HCT116 (cell line): ENCODE measurements at regions not wholly inside any gene's neighbourhood (a gene's known extent, or its start where the extent isn't known, plus 50 kb on each side); places are given as distances from the start of the nearest gene placed in this dataset.

Experiments
- ATAC-seq: fragments of 200-7000 bp; cut with Tn5 transposase; 2 replicates; pipeline ENCODE4 v1.9.1; 2020; ENCODE audit warnings: mild to moderate bottlenecking, moderate library complexity
- BruUV-seq: library from RNA; stranded (reverse); fragments of 400-500 nt; replicated peaks from 2 replicates; lab custom pipeline; 2021; lab: Mats Ljungman, UMichigan
- CTCF ChIA-PET: fragments of 300-600 bp; sonication (Branson Sonifier 250); formaldehyde crosslinking; loops from one replicate; lab custom pipeline; 2021; ENCODE audit warnings: antibody characterized with exemption; lab: Charles Lee
- POLR2A ChIA-PET: fragments of 300-600, 350-600 bp; sonication (Branson Sonifier 250); formaldehyde crosslinking; loops from one replicate; lab custom pipeline; 2021; ENCODE audit warnings: antibody characterized with exemption; lab: Charles Lee
- RAD21 ChIA-PET, 2 experiments: fragments of 300-600 bp; sonication (Branson Sonifier 250); formaldehyde crosslinking; loops; one replicate each; lab custom pipeline; 2023; ENCODE audit warnings: low total read pairs in 2 of 2; ENCODE audit not compliant: uncharacterized antibody in 2 of 2, unreplicated experiment in 2 of 2, low non-redundant PET in 1 of 2; lab: Charles Lee
- DNase-seq: peaks from one replicate; pipeline ENCODE4 v3.0.0-alpha.2; 2010; ENCODE audit warnings: low read depth, low spot score
- H2AFZ ChIP-seq: fragments of 200-600 bp; shearing (Covaris generic), sonication (generic); 2 replicates; pipeline ENCODE4 v1.6.1; 2017; ENCODE audit warnings: low read depth, mixed run types, mixed read lengths, antibody characterized with exemption, low read length; ENCODE audit not compliant: poor library complexity, severe bottlenecking
- H3K27ac ChIP-seq: 2 replicates; pipeline ENCODE4 v1.5.1; 2012; ENCODE audit warnings: low read depth, low read length
- H3K27me3 ChIP-seq: fragments of 200-600 bp; sonication (generic); 2 replicates; pipeline ENCODE4 v1.6.1; 2016; ENCODE audit warnings: mixed run types, low read length, mixed read lengths; ENCODE audit not compliant: insufficient read depth
- H3K36me3 ChIP-seq, 2 experiments: fragments of 200-500 bp in 1 of 2; fragments of 200-600 bp in 1 of 2; sonication (Bioruptor generic) in 1 of 2; sonication (generic) in 1 of 2; 2 replicates each; pipeline versions ENCODE4 v1.5.1 to v1.6.1; 2014 to 2016; ENCODE audit warnings: low read length in 2 of 2, inconsistent platforms in 1 of 2, mixed read lengths in 1 of 2, mixed run types in 1 of 2; ENCODE audit not compliant: insufficient read depth in 2 of 2, control insufficient read depth in 1 of 2
- H3K4me1 ChIP-seq, 2 experiments: fragments of 200-600 bp in 1 of 2; sonication (generic) in 1 of 2; 2 replicates each; pipeline versions ENCODE4 v1.5.1 to v1.6.1; 2012 to 2017; ENCODE audit warnings: low read length in 2 of 2, inconsistent platforms in 1 of 2, mild to moderate bottlenecking in 1 of 2, mixed read lengths in 1 of 2, mixed run types in 1 of 2, moderate library complexity in 1 of 2; ENCODE audit not compliant: insufficient read depth in 2 of 2, control insufficient read depth in 1 of 2
- H3K4me2 ChIP-seq: fragments of 200-600 bp; sonication (generic); 2 replicates; pipeline ENCODE4 v1.6.1; 2017; ENCODE audit warnings: mixed run types, low read length, mixed read lengths
- H3K4me3 ChIP-seq, 2 experiments: fragments of 200-600 bp in 1 of 2; sonication (generic) in 1 of 2; replicated peaks in 1 of 2; 2 replicates each; pipeline ENCODE4 v1.5.1; 2011 to 2016; ENCODE audit warnings: low read length in 2 of 2, control low read depth in 1 of 2, low read depth in 1 of 2, mild to moderate bottlenecking in 1 of 2, mixed read lengths in 1 of 2, mixed run types in 1 of 2
- H3K79me2 ChIP-seq: fragments of 200-600 bp; sonication (generic); 2 replicates; pipeline ENCODE4 v1.6.1; 2017; ENCODE audit warnings: mild to moderate bottlenecking, mixed run types, low read length, moderate library complexity, mixed read lengths; ENCODE audit not compliant: insufficient read depth
- H3K9ac ChIP-seq: fragments of 200-600 bp; sonication (generic); 2 replicates; pipeline ENCODE4 v1.6.1; 2016; ENCODE audit warnings: low read length, mixed read lengths
- H3K9me2 ChIP-seq: fragments of 200-600 bp; sonication (generic), shearing (Covaris generic); 2 replicates; pipeline ENCODE4 v1.6.1; 2017; ENCODE audit warnings: mixed run types, mild to moderate bottlenecking, moderate library complexity; ENCODE audit not compliant: insufficient read depth
- H3K9me3 ChIP-seq, 2 experiments: fragments of 200-500 bp in 1 of 2; fragments of 200-600 bp in 1 of 2; sonication (Bioruptor generic) in 1 of 2; sonication (generic) in 1 of 2; 2 replicates each; pipeline ENCODE4 v1.6.1; 2014 to 2017; ENCODE audit warnings: low read length in 2 of 2, mixed read lengths in 2 of 2, inconsistent platforms in 1 of 2, low read depth in 1 of 2, mild to moderate bottlenecking in 1 of 2, mixed run types in 1 of 2, moderate library complexity in 1 of 2; ENCODE audit not compliant: control insufficient read depth in 1 of 2, insufficient read depth in 1 of 2
- H4K20me1 ChIP-seq: fragments of 200-600 bp; sonication (generic), shearing (Covaris generic); 2 replicates; pipeline ENCODE4 v1.6.1; 2017; ENCODE audit warnings: mixed run types, mild to moderate bottlenecking, moderate library complexity; ENCODE audit not compliant: insufficient read depth
- CBX3 ChIP-seq: IDR thresholded peaks from 2 replicates; pipeline ENCODE4 v1.6.1; 2012; ENCODE audit warnings: low read depth
- EGR1 ChIP-seq: IDR thresholded peaks from 2 replicates; pipeline ENCODE4 v1.6.1; 2012; ENCODE audit warnings: low read depth
- JUND ChIP-seq: IDR thresholded peaks from 2 replicates; pipeline ENCODE4 v1.6.1; 2012
- POLR2AphosphoS5 ChIP-seq: IDR thresholded peaks from 2 replicates; pipeline ENCODE4 v1.6.1; 2011; ENCODE audit warnings: mild to moderate bottlenecking, low read depth, low read length, moderate library complexity
- SP1 ChIP-seq: IDR thresholded peaks from 2 replicates; pipeline ENCODE4 v1.6.1; 2012; ENCODE audit warnings: low read depth
- ZFX ChIP-seq: fragments of 450-650 bp; IDR thresholded peaks from 2 replicates; pipeline ENCODE4 v1.6.1; 2017
- ZNF274 ChIP-seq: fragments of 200-500 bp; sonication (Bioruptor generic); IDR thresholded peaks from 2 replicates; pipeline ENCODE4 v1.6.1; 2014; ENCODE audit warnings: mild to moderate bottlenecking, low read depth, low read length, inconsistent platforms
- intact Hi-C: fragments of 100-400 bp; cut with micrococcal nuclease; formaldehyde crosslinking; loops from 2 replicates; pipeline ENCODE4 v1.10.0; 2022
- TF ChIP-seq, protein P1 (sequence below): IDR thresholded peaks from 2 replicates; pipeline ENCODE4 v1.6.1; 2011; ENCODE audit warnings: mild to moderate bottlenecking, low read length, moderate library complexity; ENCODE audit not compliant: insufficient replicate concordance; ENCODE audit errors: extremely low read depth
- TF ChIP-seq, protein P2 (sequence below): IDR thresholded peaks from 2 replicates; pipeline ENCODE4 v1.6.1; 2012

DNA sequence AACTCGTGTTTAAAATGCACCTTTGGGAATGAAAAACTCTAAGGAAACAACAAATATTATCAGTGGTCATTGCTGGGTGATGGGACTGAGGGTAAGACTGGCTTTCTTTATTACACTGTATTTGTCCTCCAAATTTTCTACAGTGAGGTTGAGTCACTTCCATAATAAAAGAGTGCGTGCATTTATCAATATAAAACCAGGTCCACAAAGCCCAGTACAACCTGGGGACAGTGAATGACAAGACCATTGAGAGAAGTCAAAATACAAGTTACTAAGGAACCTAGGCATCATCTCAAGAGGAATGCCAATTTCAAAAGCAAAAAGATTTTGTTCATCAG, 76.4 kb downstream of the MAGED4 start:
- Histone ChIP-seq H3K9me2 (no peaks in the 10 kb centered on the region), H3K4me1 (peaks cover 3 to 13% of the 10 kb centered on the region in 2 experiments; a peak in 2 of 4 replicates), H3K9me3 (no peaks in the 10 kb centered on the region), H3K9ac (no peak overlapping the region), H2AFZ (peak overlapping the region; percentile 54), H3K4me3 (peak overlapping the region; percentile 39 to 48; a peak in 1 of 4 replicates), H3K4me2 (peak overlapping the region; percentile 71), H3K27ac (peak overlapping the region; percentile 61; the same call in 1 of the 2 replicates), H3K79me2 (no peaks in the 10 kb centered on the region), H4K20me1 (no peaks in the 10 kb centered on the region), H3K36me3 (no peaks in the 10 kb centered on the region), H3K27me3 (no peaks in the 10 kb centered on the region)
- DNase-seq (no peak), ATAC-seq (peak; percentile 33)
- ChIA-PET POLR2A (interaction anchor here (1.0 kb wide), 1 partner anchor 619 kb away, joined by 4 read pairs; no protein-coding TSS in a partner anchor), RAD21 (interaction anchor here (0.7 to 1.0 kb wide), 2 partner anchors 620 to 1258 kb away, joined by 4 read pairs; no protein-coding TSS in a partner anchor), CTCF (interaction anchor here (1.4 kb wide), 1 partner anchor 620 kb away, joined by 6 read pairs; no protein-coding TSS in a partner anchor)
- intact Hi-C loops, result loop anchor here (1.0 to 2.0 kb wide), 2 partner anchors 620 to 647 kb away; no protein-coding TSS in a partner anchor
- TF ChIP-seq JUND (no peak), POLR2AphosphoS5 (no peak), SP1 (no peak), ZFX (no peak), CBX3 (no peak), EGR1 (no peak), ZNF274 (no peak)
- TF ChIP-seq, protein P1, sequence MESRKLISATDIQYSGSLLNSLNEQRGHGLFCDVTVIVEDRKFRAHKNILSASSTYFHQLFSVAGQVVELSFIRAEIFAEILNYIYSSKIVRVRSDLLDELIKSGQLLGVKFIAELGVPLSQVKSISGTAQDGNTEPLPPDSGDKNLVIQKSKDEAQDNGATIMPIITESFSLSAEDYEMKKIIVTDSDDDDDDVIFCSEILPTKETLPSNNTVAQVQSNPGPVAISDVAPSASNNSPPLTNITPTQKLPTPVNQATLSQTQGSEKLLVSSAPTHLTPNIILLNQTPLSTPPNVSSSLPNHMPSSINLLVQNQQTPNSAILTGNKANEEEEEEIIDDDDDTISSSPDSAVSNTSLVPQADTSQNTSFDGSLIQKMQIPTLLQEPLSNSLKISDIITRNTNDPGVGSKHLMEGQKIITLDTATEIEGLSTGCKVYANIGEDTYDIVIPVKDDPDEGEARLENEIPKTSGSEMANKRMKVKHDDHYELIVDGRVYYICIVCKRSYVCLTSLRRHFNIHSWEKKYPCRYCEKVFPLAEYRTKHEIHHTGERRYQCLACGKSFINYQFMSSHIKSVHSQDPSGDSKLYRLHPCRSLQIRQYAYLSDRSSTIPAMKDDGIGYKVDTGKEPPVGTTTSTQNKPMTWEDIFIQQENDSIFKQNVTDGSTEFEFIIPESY, result no peak
- TF ChIP-seq, protein P2, sequence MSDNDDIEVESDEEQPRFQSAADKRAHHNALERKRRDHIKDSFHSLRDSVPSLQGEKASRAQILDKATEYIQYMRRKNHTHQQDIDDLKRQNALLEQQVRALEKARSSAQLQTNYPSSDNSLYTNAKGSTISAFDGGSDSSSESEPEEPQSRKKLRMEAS, result no peak
- BruUV-seq, result no TSS peak
